Midbrain (tissue), 1 donor: ENCODE measurements at regions not wholly inside any gene's neighbourhood (a gene's known extent, or its start where the extent isn't known, plus 50 kb on each side); places are given as distances from the start of the nearest gene placed in this dataset.

Source experiments
- DNase-seq: peaks from one replicate; lab custom pipeline; 2025; lab: John Stamatoyannopoulos, UW

DNA sequence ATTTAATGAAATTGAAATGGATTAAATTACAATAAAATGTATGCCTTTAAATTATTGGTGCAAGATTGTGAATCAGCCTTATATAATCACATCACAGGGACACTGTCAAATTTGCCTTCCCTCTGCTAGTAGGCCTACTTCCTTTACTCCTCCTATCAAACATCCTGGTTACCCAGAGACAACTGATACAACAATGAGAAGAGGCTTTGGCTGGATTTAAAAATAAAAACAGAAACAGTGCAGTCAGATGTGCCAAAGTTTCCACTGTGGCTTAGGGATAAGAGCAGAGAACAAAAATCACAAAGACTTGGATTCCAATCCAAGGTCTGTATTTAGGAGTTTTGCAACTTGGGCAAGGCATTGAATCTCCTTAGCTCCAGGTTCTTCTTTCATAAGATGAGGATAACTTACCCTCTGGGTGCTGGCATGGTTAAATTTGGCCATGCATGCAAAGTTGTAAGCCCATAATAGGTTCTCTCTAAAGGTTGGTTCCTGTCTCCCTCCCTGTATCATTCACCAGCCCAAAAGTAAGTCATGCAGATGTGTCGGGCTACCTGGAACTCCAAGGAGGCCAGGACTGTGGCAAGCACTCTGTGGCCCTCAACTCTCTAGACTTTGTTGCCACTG, 99.3 kb upstream of the LRATD1 start:
- no peak for DNase-seq

DNA sequence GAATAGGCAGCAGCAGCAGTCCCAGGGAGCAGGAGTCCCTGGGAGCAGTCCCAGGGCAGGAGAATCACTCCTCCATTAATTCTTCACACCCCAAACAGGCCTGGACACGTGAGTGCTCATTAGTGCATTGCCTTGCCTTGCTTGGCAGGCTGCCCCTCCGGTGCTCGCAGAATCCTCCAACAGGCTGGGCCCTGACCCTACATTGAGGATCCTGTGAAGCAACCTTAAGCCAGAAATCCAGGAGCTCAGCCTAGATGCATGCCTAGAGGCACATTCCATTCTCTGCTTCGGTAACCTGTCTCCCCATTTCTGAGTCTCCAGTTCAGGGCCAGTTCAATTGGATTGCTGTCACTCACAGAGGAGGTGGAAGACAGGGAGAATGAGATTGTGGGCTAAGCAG, 97.4 kb upstream of the LRATD1 start:
- DNase-seq, result no peak

DNA sequence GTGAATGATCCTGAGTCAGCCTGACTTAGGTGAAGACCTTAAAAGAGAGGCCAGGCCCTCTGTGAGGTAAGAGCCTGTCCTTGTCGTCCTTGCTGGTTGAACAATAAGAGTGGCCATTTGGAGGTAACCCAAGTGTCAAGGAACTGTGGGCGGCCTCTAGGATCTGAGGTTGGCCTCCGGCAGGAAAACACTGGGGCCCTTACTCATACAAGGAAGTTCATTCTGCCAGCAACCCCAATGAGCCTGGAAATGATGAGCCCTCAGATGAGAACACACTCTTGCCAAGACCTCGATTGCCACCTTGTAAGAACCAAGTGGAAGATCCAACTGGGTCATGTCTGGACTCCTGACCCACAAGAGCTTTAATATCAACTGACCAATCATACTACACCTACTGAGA, 95.5 kb upstream of the LRATD1 start:
- DNase-seq, result no peak

DNA sequence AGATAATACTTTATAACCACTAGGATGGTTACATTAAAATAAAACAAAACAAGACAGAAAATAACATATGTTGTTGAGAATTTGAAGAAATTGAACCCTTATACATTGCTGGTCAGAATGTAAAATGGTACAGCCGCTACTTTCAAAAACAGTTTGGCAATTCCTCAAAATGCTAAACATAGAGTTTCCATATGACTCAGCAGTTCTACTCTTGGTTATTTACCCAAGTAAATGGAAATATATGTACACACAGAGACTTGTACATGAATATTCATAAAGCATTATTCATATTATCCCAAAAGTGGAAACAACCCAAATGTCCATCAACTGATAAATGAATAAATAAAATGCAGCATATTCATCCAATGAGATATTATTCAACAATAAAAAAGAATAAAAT, 92.5 kb upstream of the LRATD1 start:
- no peak for DNase-seq

DNA sequence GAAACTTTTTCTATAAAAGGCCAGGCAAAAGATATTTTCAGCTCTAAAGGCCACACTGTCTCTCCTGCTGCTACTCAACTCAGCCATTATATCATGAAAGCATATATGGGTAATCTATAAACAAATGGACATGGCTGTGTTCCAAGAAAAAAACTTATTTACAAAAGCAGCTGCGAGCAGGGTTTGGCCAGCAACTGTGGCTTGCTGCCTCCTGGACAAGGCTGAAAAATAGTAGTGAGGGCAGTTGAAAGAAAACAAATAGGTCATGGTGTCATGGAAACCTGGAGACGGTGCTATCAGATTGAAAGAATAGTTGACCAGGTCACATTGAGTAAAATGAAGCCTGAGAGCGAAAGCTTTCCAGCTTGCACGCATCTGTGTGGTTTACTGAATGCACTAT, 89.2 kb upstream of the LRATD1 start:
- DNase-seq, result no peak

DNA sequence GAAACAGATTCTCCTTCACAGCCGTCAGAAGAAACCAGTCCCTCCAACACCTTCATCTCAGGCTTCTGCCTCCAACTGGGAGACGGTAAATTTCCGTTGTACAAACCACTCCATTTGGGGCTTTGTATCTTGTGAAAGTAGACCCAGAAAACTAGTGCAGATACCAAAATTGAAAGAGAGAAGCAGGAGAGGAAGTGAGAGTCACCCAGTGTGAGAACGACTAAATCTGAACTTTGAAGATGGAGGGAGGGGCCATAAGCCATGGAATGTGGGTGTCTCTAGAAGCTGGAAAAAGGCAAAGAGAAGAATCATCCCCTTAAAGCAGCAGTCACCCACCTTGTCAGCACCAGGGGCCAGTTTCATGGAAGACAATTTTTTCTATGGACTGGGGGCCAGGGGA, 88.3 kb upstream of the LRATD1 start:
- no peak for DNase-seq

DNA sequence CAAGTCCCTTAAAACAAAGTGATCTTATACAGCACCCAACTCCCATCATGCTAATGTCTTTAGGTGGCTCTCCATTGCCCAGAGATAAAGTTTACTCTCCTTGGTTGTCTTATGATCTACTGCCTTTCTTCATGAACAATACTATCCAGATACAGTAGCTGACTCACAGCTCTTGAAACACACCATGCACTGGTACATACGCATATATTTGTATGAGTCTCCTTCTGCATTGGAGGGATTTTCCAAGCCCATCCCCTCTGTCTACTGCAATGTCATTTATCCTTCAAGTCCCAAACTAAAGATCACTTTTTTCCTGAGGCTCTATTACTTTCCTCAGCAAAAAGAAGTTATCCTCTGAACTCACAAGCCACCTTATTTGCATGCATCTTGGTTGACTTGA, 84.7 kb upstream of the LRATD1 start:
- DNase-seq, result no peak

DNA sequence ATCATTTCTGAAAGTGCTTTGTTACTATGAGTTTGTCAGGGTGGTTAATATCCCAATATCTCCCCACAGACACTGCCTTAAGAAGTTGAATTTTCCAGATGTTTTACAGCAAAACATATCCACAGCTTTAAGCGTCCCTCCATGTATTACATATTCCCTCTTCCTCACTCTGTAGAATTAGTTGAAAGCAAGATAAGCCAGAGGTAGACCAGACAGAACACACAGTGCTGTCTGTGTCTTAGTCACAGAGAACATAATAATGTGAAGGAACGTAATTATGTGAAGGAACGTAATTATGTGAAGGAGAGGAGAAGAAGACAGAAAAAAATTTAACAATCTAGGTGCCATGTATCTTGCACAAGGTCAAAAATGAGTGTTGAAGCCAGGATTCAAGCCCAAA, 81.9 kb upstream of the LRATD1 start:
- no peak for DNase-seq

DNA sequence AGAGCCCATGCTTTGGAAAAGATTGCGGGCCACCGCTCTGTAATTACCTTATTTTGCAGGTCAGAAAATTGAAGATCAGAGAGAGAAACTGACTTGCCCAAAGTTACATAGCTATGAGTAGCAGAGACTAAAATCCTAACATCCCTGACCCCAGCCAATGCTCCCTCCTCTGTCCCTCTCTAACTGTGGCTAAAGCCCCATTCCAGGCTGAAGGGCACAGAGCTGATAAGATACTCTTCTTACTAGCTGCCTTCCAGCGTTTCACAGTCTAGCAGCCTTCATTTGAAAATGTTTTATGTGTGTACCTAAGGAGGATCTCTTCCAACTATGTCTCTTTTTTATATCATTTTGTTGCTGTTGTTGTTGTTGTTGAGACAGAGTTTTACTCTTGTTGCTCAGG, 81.4 kb upstream of the LRATD1 start:
- DNase-seq, result no peak

DNA sequence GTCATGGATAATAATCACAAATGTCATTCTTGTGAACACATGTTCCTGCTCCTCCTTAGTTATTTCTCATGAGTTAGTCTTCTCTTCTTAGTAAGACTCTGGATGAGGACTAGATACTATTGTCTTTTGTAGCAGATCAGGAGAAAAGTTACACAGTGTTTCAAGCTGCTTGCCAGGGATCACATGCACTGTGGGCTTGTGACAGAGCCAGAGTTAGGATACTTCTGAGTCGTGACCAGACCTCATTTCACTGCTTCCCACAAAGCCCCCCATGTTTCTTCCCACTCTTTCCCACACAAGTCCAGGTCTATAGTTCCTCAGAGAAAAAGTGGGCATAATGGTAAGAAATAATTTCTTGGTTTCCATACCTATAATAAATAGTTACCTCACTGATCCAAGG, 80.2 kb upstream of the LRATD1 start:
- no peak for DNase-seq

DNA sequence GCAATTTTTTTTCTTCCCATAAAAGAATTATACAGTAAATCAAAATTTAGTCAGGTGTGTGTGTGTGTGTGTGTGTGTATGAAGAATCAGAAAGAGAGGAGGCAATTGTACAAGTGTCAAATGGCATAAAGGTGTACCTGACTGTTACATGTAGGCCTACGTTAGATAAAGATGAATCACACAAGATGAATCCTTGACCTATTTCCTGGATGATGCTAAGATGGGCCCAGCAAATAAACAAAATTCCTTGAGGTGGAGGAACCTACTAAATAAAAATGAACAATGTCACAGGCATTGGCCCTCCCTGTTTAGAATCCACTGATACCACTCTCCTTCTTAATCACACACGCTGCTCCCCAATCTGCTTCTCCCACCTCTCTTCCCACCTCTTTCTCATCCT, 79.7 kb upstream of the LRATD1 start:
- DNase-seq, result no peak

DNA sequence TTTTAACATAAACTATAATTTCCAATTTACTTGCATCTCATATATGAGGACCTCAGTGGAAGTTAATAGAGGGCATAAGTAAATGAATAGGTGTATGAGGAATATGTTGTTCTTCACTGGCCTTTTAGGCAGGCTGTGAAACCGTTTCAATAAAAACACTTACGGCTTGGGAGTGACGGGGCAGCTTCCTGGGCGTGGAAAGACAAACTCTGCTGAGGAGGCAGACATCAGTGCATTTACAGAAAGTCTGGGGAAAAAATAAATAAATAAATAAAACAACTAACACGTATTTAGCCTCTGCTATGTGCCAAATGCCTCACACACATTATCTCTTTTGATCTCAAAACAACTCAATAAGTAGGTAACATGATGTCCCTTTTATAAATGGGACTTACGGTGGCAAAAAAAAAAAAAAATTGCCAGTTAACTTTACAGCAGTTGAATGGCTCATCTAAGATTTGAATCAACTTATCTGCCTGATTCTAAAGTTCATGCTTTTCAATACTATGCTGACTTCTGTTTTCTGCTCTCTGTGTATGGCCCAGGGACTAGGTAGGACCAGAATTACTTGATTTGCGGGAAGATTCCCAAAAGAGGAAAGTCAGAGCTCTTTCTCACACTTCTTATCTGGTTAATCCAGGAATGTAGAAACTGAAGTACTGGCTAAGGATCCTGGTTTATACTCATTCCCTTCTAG, 77.5 kb upstream of the LRATD1 start:
- no peak for DNase-seq

DNA sequence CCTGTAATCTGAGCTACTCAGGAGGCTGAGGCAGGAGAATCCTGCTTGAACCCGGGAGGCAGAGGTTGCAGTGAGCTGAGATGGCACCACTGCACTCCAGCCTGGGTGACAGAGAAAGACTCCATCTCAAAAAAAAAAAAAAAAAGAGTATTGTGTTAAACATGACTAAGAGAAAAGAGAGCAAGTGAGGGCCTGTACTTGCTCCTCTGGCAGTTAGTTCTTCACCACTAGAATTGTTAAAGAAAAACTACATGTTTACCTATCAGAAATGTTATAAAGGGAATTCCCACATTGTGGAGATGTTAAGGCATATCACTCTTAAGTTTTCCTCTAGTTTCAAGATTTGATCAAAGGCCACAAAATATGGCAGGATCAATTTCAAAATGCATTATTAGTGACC, 75.4 kb upstream of the LRATD1 start:
- DNase-seq, result no peak

DNA sequence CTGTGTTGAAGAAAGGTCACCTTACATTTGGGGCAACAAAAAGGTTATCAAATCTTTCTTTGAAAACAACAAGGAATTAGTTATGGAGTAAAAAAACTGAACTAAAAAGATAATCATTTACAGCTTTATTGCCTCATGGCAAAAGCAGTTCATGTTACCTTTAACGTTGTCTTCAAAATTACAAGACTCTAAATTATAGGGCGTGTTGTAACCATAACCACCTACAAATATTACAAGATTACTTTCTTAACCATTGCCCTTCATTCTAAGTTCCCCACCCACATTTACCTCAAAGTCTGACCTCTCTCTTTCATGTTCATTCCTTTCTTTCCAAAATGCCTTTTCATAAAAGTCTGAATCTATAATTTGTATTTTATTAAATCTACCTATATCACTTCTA, 74.6 kb upstream of the LRATD1 start:
- no peak for DNase-seq

DNA sequence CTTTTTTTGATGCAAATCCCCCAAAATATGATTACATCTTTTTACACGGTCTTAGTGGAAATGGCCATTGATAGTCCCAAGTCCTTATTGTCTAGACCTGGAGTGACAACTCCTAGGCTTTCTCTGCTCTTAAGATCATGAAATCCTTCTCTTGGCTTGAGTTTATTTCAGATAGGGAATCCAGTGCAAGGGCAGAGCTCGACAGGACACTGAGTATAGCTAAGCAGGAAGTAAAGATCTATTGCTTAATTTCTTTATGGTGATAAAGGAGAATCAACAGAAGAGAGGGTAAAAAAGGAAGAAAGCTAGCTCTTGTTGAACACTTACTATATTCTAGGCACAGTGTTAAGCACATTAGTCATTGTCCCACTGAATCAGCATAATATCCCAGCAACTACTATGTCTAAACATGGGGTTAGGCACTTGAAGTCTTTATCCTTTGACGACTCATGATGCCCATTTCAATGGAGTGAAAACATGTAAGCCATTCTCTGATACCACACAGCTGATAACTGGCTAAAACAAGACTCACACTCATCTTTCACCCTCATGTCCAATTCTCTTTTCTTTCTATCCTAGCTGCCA, 74.1 kb upstream of the LRATD1 start:
- no peak for DNase-seq

DNA sequence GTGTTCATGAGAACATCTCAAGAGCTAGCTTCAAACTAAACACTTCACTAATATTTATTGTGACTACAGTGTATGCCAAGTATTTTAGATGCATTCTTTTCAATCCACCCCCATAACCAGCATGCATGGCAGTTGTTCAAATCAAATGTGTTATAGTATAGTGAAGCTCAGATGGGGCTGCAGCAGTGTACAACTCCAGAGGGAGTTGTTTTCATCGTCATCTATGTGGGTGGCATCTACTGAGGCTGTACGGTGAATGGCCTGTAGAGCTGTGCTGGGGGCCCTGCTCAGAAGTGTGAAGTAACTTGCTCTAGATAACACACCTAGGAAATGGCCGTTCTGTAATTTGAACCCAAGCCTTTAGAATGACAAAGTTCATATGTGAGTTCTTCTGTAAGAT, 71.8 kb upstream of the LRATD1 start:
- DNase-seq, result no peak

DNA sequence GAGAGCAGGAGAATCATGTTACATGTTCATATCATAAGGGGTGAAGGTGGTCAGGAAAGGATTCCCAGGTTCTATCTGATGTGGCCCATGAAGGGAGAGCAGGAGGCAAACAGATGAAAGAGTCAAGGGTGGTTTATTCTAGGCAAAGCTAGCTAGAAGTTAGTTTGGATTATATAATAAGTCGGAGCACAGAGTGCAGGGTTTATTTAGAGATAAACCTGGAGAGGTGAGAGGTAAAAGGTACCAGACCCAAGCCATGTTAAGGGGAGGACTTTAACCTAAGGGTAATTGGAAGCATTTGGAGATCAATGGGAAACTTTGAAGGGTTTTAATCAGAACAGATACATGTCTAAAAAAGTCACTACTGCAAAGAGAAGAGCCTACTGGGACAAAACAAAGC, 69.2 kb upstream of the LRATD1 start:
- DNase-seq, result no peak

DNA sequence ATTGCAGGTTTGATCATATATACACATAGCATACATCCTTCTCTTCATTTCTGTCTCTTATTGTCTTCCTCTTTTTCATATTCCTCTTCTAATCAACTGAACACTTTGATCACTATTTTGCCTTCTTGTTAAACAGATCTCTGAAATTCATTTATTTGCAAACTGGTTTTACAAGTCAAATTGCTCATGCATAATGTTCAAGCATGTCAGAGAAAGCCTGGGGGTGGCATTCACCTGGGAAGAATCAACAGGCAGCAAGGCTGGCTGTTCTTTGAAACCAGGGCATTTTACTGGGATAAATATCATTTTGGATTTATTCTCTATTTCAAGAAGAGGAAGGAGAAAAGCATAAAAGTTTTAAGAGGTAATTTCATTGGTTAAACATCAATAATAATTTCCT, 66.9 kb upstream of the LRATD1 start:
- DNase-seq, result no peak

DNA sequence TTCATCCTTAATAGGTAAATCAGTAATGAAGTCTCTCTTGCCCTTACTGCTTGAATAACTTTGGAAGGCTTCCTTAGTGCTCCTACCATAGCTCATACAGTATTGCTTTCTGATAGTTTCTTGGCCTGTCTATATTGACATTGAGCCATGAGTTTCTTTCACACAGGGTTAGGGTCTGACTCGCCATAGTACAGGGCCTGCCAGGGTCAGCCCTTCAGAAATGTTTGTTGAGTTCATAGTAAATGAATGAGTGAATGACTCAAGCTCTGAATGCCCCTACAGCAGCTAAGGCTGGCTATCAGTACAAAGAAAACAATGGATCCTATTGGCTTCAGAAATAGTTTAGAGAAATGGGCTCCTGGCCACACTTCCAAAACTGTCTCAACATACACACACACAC, 65.0 kb upstream of the LRATD1 start:
- DNase-seq, result no peak

DNA sequence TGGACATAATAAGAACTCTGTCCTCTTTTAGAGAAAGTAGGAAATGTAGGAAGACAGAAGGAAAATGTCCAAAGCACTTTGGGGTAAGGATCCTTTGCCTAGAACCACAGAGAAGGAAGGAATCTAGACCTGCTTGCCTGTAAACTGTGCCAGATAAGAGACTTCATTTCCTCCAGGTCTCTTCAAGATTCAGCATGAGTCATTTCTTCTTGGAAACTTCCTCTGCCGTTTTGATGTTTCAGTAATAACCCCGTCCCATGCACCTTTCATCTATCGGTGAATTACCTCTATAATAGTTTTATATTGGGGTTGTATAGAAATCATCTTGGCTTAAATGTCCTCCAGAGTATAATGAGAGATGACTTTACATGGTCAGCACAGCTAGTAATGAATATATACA, 63.2 kb upstream of the LRATD1 start:
- no peak for DNase-seq

DNA sequence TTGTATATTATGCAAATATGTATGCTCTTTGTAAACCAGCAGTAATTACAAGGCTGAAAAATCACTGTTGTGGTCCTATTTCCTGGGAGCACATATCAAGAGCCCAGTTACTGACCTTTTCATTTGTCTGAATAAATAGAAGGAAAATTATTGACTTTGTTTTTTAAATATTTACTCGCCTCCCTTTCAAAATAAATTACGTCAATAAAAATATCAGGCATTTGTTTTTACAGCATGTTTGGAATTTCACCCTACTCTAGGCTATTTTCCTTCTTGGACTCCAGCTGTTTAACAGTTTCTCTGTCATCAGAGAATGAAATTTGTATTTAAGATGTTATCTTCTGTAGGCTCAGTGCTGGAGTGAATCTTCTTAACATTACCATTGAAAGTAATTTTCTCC, 59.9 kb upstream of the LRATD1 start:
- DNase-seq, result no peak

DNA sequence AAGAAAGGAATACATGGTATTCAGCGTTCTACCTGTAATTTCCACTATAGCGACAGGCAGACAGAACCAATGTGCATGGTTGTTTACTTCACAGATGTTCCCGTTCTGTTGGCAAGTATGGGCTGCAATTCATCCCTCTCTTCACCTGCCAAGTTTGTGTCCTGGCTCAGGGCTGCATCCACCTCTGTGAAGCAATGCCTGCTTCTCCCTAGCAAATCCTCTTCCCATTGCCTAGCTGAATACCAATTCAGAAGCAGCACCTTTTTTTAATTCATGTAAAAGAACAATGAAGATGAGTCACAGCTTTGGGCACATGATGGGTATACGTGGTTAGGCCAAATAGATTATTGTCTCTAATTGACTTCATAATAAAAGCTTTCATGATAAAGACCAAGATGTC, 54.7 kb upstream of the LRATD1 start:
- DNase-seq, result no peak
